ENCODE measurements at regions not wholly inside any gene's neighbourhood (a gene's known extent, or its start where the extent isn't known, plus 50 kb on each side); places are given as distances from the start of the nearest gene placed in this dataset.

GRCh38 chr4:97252615-97253154 is 890.6 kb downstream of the STPG2 start:
- no peak for TF ChIP-seq CTCF (conservative IDR thresholded peaks at IDR 0.05)
- no peak for TF ChIP-seq ZFX (IDR thresholded peaks at IDR 0.05)
- H3K27ac ChIP-seq: no peak overlapping the region

GRCh38 chr4:97262769-97263168 is 880.5 kb downstream of the STPG2 start:
- no peak for TF ChIP-seq ZFX (IDR thresholded peaks at IDR 0.05)
- no peak for TF ChIP-seq CTCF (conservative IDR thresholded peaks at IDR 0.05)
- no peak overlapping the region for H3K27ac ChIP-seq

GRCh38 chr4:97270051-97270450 is 873.2 kb downstream of the STPG2 start:
- TF ChIP-seq CTCF (conservative IDR thresholded peaks at IDR 0.05) (no peak), ZFX (IDR thresholded peaks at IDR 0.05) (no peak)

GRCh38 chr4:97279391-97279790 is 863.9 kb downstream of the STPG2 start:
- no peak for TF ChIP-seq ZFX (IDR thresholded peaks at IDR 0.05)
- TF ChIP-seq CTCF (conservative IDR thresholded peaks at IDR 0.05): no peak
- no peak overlapping the region for H3K27ac ChIP-seq

More at GRCh38 chr4:97270051-97270450, 873.2 kb downstream of the STPG2 start:
- no peak overlapping the region for H3K27ac ChIP-seq

- H3K27ac ChIP-seq: no peak overlapping the region
- TF ChIP-seq CTCF (conservative IDR thresholded peaks at IDR 0.05) (no peak), ZFX (IDR thresholded peaks at IDR 0.05) (no peak)
Measured at GRCh38 chr4:97300561-97300960, 842.7 kb downstream of the STPG2 start.

GRCh38 chr4:97305351-97305750 is 837.9 kb downstream of the STPG2 start:
- no peak overlapping the region for H3K27ac ChIP-seq
- TF ChIP-seq ZFX (IDR thresholded peaks at IDR 0.05) (no peak), CTCF (conservative IDR thresholded peaks at IDR 0.05) (no peak)

GRCh38 chr4:97309121-97309520 is 834.2 kb downstream of the STPG2 start:
- TF ChIP-seq ZFX (IDR thresholded peaks at IDR 0.05) (no peak), CTCF (conservative IDR thresholded peaks at IDR 0.05) (no peak)
- no peak overlapping the region for H3K27ac ChIP-seq
